HFFc6 (cell line): ENCODE measurements at regions not wholly inside any gene's neighbourhood (a gene's known extent, or its start where the extent isn't known, plus 50 kb on each side); places are given as distances from the start of the nearest gene placed in this dataset.

Experiments
- DNase-seq: peaks from one replicate; pipeline ENCODE4 v3.0.0-alpha.2; 2018
- H3K27ac Mint-ChIP-seq: 2 replicates; pipeline ENCODE4 v1.8.0; 2020; ENCODE audit warnings: mild to moderate bottlenecking, mixed read lengths
- H3K27me3 Mint-ChIP-seq: 2 replicates; pipeline ENCODE4 v1.8.0; 2021; ENCODE audit warnings: mild to moderate bottlenecking, moderate library complexity, mixed read lengths; ENCODE audit not compliant: insufficient read depth
- H3K36me3 Mint-ChIP-seq: 2 replicates; pipeline ENCODE4 v1.8.0; 2021; ENCODE audit warnings: low read depth, mixed read lengths
- H3K4me1 Mint-ChIP-seq: 2 replicates; pipeline ENCODE4 v1.8.0; 2020; ENCODE audit warnings: low read depth, mixed read lengths
- H3K4me3 Mint-ChIP-seq: 2 replicates; pipeline ENCODE4 v1.8.0; 2020; ENCODE audit warnings: mild to moderate bottlenecking, moderate library complexity, mixed read lengths
- H3K9me3 Mint-ChIP-seq: 2 replicates; pipeline ENCODE4 v1.8.0; 2020; ENCODE audit warnings: mild to moderate bottlenecking, mixed read lengths
- TF ChIP-seq, protein P1 (sequence below): fragments of 200-600 bp; sonication (generic); IDR thresholded peaks from 2 replicates; pipeline ENCODE4 v1.5.0; 2021; ENCODE audit warnings: antibody characterized with exemption, mild to moderate bottlenecking

- H3K36me3 Mint-ChIP-seq: no peaks in the 10 kb centered on the region
- H3K27ac Mint-ChIP-seq: no peak overlapping the region
- TF ChIP-seq, protein P1, sequence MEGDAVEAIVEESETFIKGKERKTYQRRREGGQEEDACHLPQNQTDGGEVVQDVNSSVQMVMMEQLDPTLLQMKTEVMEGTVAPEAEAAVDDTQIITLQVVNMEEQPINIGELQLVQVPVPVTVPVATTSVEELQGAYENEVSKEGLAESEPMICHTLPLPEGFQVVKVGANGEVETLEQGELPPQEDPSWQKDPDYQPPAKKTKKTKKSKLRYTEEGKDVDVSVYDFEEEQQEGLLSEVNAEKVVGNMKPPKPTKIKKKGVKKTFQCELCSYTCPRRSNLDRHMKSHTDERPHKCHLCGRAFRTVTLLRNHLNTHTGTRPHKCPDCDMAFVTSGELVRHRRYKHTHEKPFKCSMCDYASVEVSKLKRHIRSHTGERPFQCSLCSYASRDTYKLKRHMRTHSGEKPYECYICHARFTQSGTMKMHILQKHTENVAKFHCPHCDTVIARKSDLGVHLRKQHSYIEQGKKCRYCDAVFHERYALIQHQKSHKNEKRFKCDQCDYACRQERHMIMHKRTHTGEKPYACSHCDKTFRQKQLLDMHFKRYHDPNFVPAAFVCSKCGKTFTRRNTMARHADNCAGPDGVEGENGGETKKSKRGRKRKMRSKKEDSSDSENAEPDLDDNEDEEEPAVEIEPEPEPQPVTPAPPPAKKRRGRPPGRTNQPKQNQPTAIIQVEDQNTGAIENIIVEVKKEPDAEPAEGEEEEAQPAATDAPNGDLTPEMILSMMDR: no peak
- no peak for DNase-seq
- no peaks in the 10 kb centered on the region; the same call in none of the 2 replicates for H3K27me3 Mint-ChIP-seq
- no peak overlapping the region; the same call in 1 of the 2 replicates for H3K4me3 Mint-ChIP-seq
- no peaks in the 10 kb centered on the region for H3K9me3 Mint-ChIP-seq
- H3K4me1 Mint-ChIP-seq: peaks cover 9% of the 10 kb centered on the region; the same call in 1 of the 2 replicates
Measured at GRCh38 chr6:137749696-137750211, 117.3 kb upstream of the TNFAIP3 start.

- Mint-ChIP-seq H3K36me3 (no peaks in the 10 kb centered on the region; the same call in 1 of the 2 replicates), H3K4me1 (peaks cover 9% of the 10 kb centered on the region; the same call in 1 of the 2 replicates), H3K27ac (no peak overlapping the region), H3K27me3 (no peaks in the 10 kb centered on the region; the same call in none of the 2 replicates), H3K4me3 (no peak overlapping the region), H3K9me3 (no peaks in the 10 kb centered on the region)
- TF ChIP-seq, protein P1: no peak
- DNase-seq: no peak
Measured at GRCh38 chr6:137750297-137750696, 116.8 kb upstream of the TNFAIP3 start.

GRCh38 chr6:137751768-137752560, 115.1 kb upstream of the TNFAIP3 start:
- H3K4me3 Mint-ChIP-seq: no peak overlapping the region

DNA sequence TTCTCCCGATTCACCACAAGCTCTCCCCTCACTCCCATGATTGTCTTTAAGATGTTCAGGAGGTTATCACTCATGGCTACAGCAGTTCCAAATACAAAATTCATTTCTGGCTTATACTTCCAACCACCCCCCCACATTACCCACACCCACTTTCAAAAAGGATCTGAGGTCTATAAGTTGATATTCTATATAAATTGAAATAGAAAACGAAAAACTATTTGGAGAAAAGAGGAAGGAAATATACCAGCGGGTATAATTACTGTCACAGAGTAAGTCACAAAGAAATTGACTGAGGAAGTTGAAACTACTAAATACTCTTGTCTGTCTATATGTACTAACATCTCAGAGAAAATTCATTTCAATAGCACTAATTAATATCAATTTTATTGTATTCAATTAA, 112.7 kb upstream of the TNFAIP3 start:
- Mint-ChIP-seq H3K27ac (no peak overlapping the region), H3K4me3 (no peak overlapping the region), H3K36me3 (peaks cover 6% of the 10 kb centered on the region), H3K9me3 (no peaks in the 10 kb centered on the region; the same call in 1 of the 2 replicates), H3K4me1 (peaks cover 14% of the 10 kb centered on the region; the same call in 1 of the 2 replicates), H3K27me3 (no peaks in the 10 kb centered on the region; the same call in 1 of the 2 replicates)
- no peak for DNase-seq
- TF ChIP-seq, protein P1: no peak

More at GRCh38 chr6:137751768-137752560, 115.1 kb upstream of the TNFAIP3 start:
- H3K36me3 Mint-ChIP-seq: peaks cover 6% of the 10 kb centered on the region; the same call in 1 of the 2 replicates
- peaks cover 9% of the 10 kb centered on the region; the same call in 1 of the 2 replicates for H3K4me1 Mint-ChIP-seq
- no peak for DNase-seq
- no peaks in the 10 kb centered on the region; the same call in none of the 2 replicates for H3K27me3 Mint-ChIP-seq
- TF ChIP-seq, protein P1: no peak
- no peaks in the 10 kb centered on the region; the same call in 1 of the 2 replicates for H3K9me3 Mint-ChIP-seq
- H3K27ac Mint-ChIP-seq: no peak overlapping the region

- Mint-ChIP-seq H3K4me1 (peaks cover 10% of the 10 kb centered on the region; the same call in 1 of the 2 replicates), H3K27me3 (no peaks in the 10 kb centered on the region; the same call in 1 of the 2 replicates), H3K9me3 (no peaks in the 10 kb centered on the region; the same call in 1 of the 2 replicates), H3K27ac (no peak overlapping the region), H3K36me3 (peaks cover 6% of the 10 kb centered on the region), H3K4me3 (no peak overlapping the region)
- no peak for DNase-seq
- TF ChIP-seq, protein P1: no peak
Measured at GRCh38 chr6:137754866-137755265, 112.2 kb upstream of the TNFAIP3 start.
